Panc1 (cell line): ENCODE measurements at regions not wholly inside any gene's neighbourhood (a gene's known extent, or its start where the extent isn't known, plus 50 kb on each side); places are given as distances from the start of the nearest gene placed in this dataset.

Experiments used
- CTCF ChIP-seq: fragments of 450-650 bp; IDR thresholded peaks from 2 replicates; pipeline ENCODE4 v1.5.1; 2017; ENCODE audit warnings: mild to moderate bottlenecking
- POLR2AphosphoS5 ChIP-seq: IDR thresholded peaks from 2 replicates; pipeline ENCODE4 v1.6.1; 2012; ENCODE audit warnings: mild to moderate bottlenecking, low read depth, low read length, moderate library complexity
- SIN3A ChIP-seq: IDR thresholded peaks from 2 replicates; pipeline ENCODE4 v1.6.1; 2012; ENCODE audit warnings: low read depth, mild to moderate bottlenecking, low read length, moderate library complexity, borderline replicate concordance; ENCODE audit not compliant: insufficient read depth

DNA sequence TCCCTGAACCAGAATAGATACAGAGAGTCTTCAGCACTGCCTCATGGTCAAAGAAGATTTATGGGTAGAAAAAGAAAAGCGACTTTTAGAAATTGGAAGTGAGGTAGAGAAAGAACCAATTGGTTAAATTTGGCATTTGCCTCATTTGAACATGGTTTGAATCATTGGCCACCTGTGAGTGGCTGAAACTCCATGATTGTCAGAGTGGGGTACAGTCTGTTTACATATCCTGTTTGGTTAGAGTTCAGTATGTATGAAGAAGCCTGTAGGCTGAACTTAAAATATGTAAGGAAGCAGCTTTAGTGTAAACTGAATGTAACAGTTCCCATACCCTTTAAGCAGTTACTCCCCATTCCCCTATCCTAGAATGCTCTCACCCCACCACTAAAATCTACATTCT, 76.0 kb upstream of the CTSO start:
- TF ChIP-seq CTCF (no peak), POLR2AphosphoS5 (no peak), SIN3A (no peak)
